GM12872 (cell line): ENCODE measurements at regions not wholly inside any gene's neighbourhood (a gene's known extent, or its start where the extent isn't known, plus 50 kb on each side); places are given as distances from the start of the nearest gene placed in this dataset.

Experiments used
- CTCF ChIP-seq: IDR thresholded peaks from 3 replicates; pipeline ENCODE4 v1.5.1; 2011; ENCODE audit warnings: low read depth, mild to moderate bottlenecking, low read length, moderate library complexity; ENCODE audit not compliant: insufficient read depth

GRCh38 chr1:238675221-238675620 is 711.1 kb upstream of the CHRM3 start:
- TF ChIP-seq CTCF: no peak

GRCh38 chr1:238674316-238674715 is 712.1 kb upstream of the CHRM3 start:
- no peak for TF ChIP-seq CTCF

- no peak for TF ChIP-seq CTCF
Measured at GRCh38 chr1:238673561-238673960, 712.8 kb upstream of the CHRM3 start.

- TF ChIP-seq CTCF: no peak
Measured at GRCh38 chr1:238672806-238673205, 713.6 kb upstream of the CHRM3 start.

- no peak for TF ChIP-seq CTCF
Measured at GRCh38 chr1:238672262-238672661, 714.1 kb upstream of the CHRM3 start.

- TF ChIP-seq CTCF: no peak
Measured at GRCh38 chr1:238664139-238664538, 722.2 kb upstream of the CHRM3 start.

- no peak for TF ChIP-seq CTCF
Measured at GRCh38 chr1:238660849-238661248, 725.5 kb upstream of the CHRM3 start.

GRCh38 chr1:238658763-238659162 is 727.6 kb upstream of the CHRM3 start:
- TF ChIP-seq CTCF: no peak
